PC-9 (cell line): ENCODE measurements at regions not wholly inside any gene's neighbourhood (a gene's known extent, or its start where the extent isn't known, plus 50 kb on each side); places are given as distances from the start of the nearest gene placed in this dataset.

ENCODE experiments used
- BruUV-seq: library from RNA; stranded (reverse); fragments of 400-500 nt; replicated peaks from 2 replicates; lab custom pipeline; 2021; lab: Mats Ljungman, UMichigan
- CTCF ChIA-PET: fragments of 300-600 bp; sonication (Branson Sonifier 250); formaldehyde crosslinking; loops from one replicate; lab custom pipeline; 2022; ENCODE audit warnings: antibody characterized with exemption; lab: Charles Lee
- POLR2A ChIA-PET: fragments of 300-600 bp; sonication (Branson Sonifier 250); formaldehyde crosslinking; loops from one replicate; lab custom pipeline; 2022; ENCODE audit warnings: antibody characterized with exemption; ENCODE audit not compliant: unreplicated experiment; lab: Charles Lee
- DNase-seq, 2 experiments: peaks; one replicate each; pipeline versions ENCODE4 v3.0.0 to v3.0.0-alpha.2; 2015 to 2022; ENCODE audit warnings: mixed read lengths in 1 of 2
- H2AFZ ChIP-seq: fragments of 200-600 bp; sonication (generic); 2 replicates; pipeline ENCODE4 v1.8.1; 2017; ENCODE audit warnings: antibody characterized with exemption
- H3F3A ChIP-seq: fragments of 200-600 bp; sonication (generic); 2 replicates; pipeline ENCODE4 v1.8.1; 2017; ENCODE audit warnings: antibody characterized with exemption, mild to moderate bottlenecking, low read depth; ENCODE audit not compliant: insufficient read depth
- H3K27ac ChIP-seq: fragments of 200-600 bp; sonication (generic); 2 replicates; pipeline ENCODE4 v1.6.1; 2016; ENCODE audit warnings: mixed run types
- H3K27me3 ChIP-seq: fragments of 200-600 bp; sonication (generic); 2 replicates; pipeline ENCODE4 v1.6.1; 2016; ENCODE audit warnings: low read depth, mixed run types; ENCODE audit not compliant: insufficient read depth
- H3K36me3 ChIP-seq: fragments of 200-600 bp; sonication (generic); 2 replicates; pipeline ENCODE4 v1.6.1; 2016; ENCODE audit warnings: low read depth, mixed run types
- H3K4me1 ChIP-seq: fragments of 200-600 bp; sonication (generic); replicated peaks from 2 replicates; pipeline ENCODE4 v1.6.1; 2016; ENCODE audit warnings: mixed run types; ENCODE audit not compliant: insufficient read depth
- H3K4me2 ChIP-seq: fragments of 200-600 bp; sonication (generic); 2 replicates; pipeline ENCODE4 v1.6.1; 2017; ENCODE audit warnings: mixed run types
- H3K4me3 ChIP-seq: fragments of 200-600 bp; sonication (generic); 2 replicates; pipeline ENCODE4 v1.6.1; 2016; ENCODE audit warnings: mixed run types
- H3K79me2 ChIP-seq: fragments of 200-600 bp; sonication (generic); 2 replicates; pipeline ENCODE4 v1.6.1; 2017; ENCODE audit warnings: low read depth, mixed run types
- H3K9me2 ChIP-seq: fragments of 200-600 bp; sonication (generic); 2 replicates; pipeline ENCODE4 v1.8.1; 2017; ENCODE audit warnings: mild to moderate bottlenecking; ENCODE audit not compliant: insufficient read depth
- H3K9me3 ChIP-seq: fragments of 200-600 bp; sonication (generic); 2 replicates; pipeline ENCODE4 v1.8.1; 2016; ENCODE audit warnings: low read depth; ENCODE audit not compliant: insufficient read depth
- H4K20me1 ChIP-seq: fragments of 200-600 bp; sonication (generic); 2 replicates; pipeline ENCODE4 v1.8.1; 2017; ENCODE audit not compliant: insufficient read depth
- CTCF ChIP-seq: fragments of 200-600 bp; sonication (generic); conservative IDR thresholded peaks from 2 replicates; pipeline ENCODE4 v1.6.1; 2017; ENCODE audit warnings: mixed run types, antibody characterized with exemption, mild to moderate bottlenecking, moderate library complexity
- EZH2 ChIP-seq: fragments of 200-600 bp; sonication (generic); IDR thresholded peaks from 2 replicates; pipeline ENCODE4 v1.8.0; 2017; ENCODE audit warnings: antibody characterized with exemption, low read depth
- intact Hi-C: fragments of 100-400 bp; cut with micrococcal nuclease; formaldehyde crosslinking; loops from one replicate; pipeline ENCODE4 v1.10.0; 2022; ENCODE audit not compliant: unreplicated experiment

- Histone ChIP-seq H3K36me3 (no peaks in the 10 kb centered on the region), H3K27me3 (peaks cover 13% of the 10 kb centered on the region; the same call in 1 of the 2 replicates), H3K79me2 (no peaks in the 10 kb centered on the region), H3K4me1 (no peaks in the 10 kb centered on the region), H3K9me2 (no peaks in the 10 kb centered on the region), H3K27ac (no peak overlapping the region), H4K20me1 (no peaks in the 10 kb centered on the region), H3K4me3 (no peak overlapping the region), H2AFZ (no peak overlapping the region), H3F3A (no peaks in the 10 kb centered on the region), H3K9me3 (no peaks in the 10 kb centered on the region), H3K4me2 (no peak overlapping the region)
- ChIA-PET CTCF (no interaction called here), POLR2A (no interaction called here)
- no TSS peak for BruUV-seq
- no peak for DNase-seq
- intact Hi-C loops = no loop called here
- TF ChIP-seq CTCF = no peak
- no peak for TF ChIP-seq EZH2
These were observed 115.2 kb upstream of the RAB18 start for GRCh38 chr10:27388761-27389399.

- no peak overlapping the region for H3K4me3 ChIP-seq
- ChIA-PET POLR2A (no interaction called here), CTCF (interaction anchor here (0.5 kb wide), 1 partner anchor 171 kb away, joined by 4 read pairs; no protein-coding TSS in a partner anchor)
- peaks cover 13% of the 10 kb centered on the region; the same call in 1 of the 2 replicates for H3K27me3 ChIP-seq
- H2AFZ ChIP-seq = no peak overlapping the region
- intact Hi-C loops = no loop called here
- H3K9me3 ChIP-seq = no peaks in the 10 kb centered on the region
- no peaks in the 10 kb centered on the region for H4K20me1 ChIP-seq
- TF ChIP-seq CTCF (no peak), EZH2 (no peak)
- no peaks in the 10 kb centered on the region for H3K36me3 ChIP-seq
- H3K4me1 ChIP-seq = no peaks in the 10 kb centered on the region
- DNase-seq = peak in 1 of 2 experiments; percentile 67
- no peaks in the 10 kb centered on the region for H3K79me2 ChIP-seq
- no peak overlapping the region for H3K4me2 ChIP-seq
- no peaks in the 10 kb centered on the region for H3F3A ChIP-seq
- H3K9me2 ChIP-seq = no peaks in the 10 kb centered on the region
- BruUV-seq = no TSS peak
- no peak overlapping the region for H3K27ac ChIP-seq
These were observed 120.2 kb upstream of the RAB18 start for GRCh38 chr10:27383595-27384542.

- ChIA-PET CTCF (no interaction called here), POLR2A (no interaction called here)
- H3K27me3 ChIP-seq = peaks cover 8% of the 10 kb centered on the region; the same call in 1 of the 2 replicates
- no peaks in the 10 kb centered on the region for H3F3A ChIP-seq
- H3K9me2 ChIP-seq = no peaks in the 10 kb centered on the region
- H2AFZ ChIP-seq = no peak overlapping the region
- H3K79me2 ChIP-seq = no peaks in the 10 kb centered on the region
- H3K27ac ChIP-seq = no peak overlapping the region
- no peak overlapping the region for H3K4me3 ChIP-seq
- no peaks in the 10 kb centered on the region for H3K4me1 ChIP-seq
- no peaks in the 10 kb centered on the region for H3K9me3 ChIP-seq
- no peaks in the 10 kb centered on the region for H4K20me1 ChIP-seq
- H3K4me2 ChIP-seq = no peak overlapping the region
- H3K36me3 ChIP-seq = no peaks in the 10 kb centered on the region
- no peak for DNase-seq
- BruUV-seq = no TSS peak
- TF ChIP-seq CTCF (no peak), EZH2 (no peak)
- intact Hi-C loops = no loop called here
These were observed 121.9 kb upstream of the RAB18 start for GRCh38 chr10:27382176-27382575.
